HG03378 (cell line): ENCODE measurements at regions not wholly inside any gene's neighbourhood (a gene's known extent, or its start where the extent isn't known, plus 50 kb on each side); places are given as distances from the start of the nearest gene placed in this dataset.

ENCODE experiments used
- ATAC-seq: cut with Tn5 transposase; IDR thresholded peaks from one replicate; pipeline ENCODE4 v1.9.1; 2021; ENCODE audit warnings: mild to moderate bottlenecking, moderate library complexity; ENCODE audit not compliant: unreplicated experiment

- no peak for ATAC-seq
Measured at GRCh38 chr5:58259685-58260152, 200.2 kb downstream of the PLK2 start.

GRCh38 chr5:58258984-58259684 lies 200.8 kb downstream of the PLK2 start:
- ATAC-seq: no peak

GRCh38 chr5:58255970-58256369 lies 203.9 kb downstream of the PLK2 start:
- no peak for ATAC-seq

GRCh38 chr5:58255386-58255785 lies 204.5 kb downstream of the PLK2 start:
- no peak for ATAC-seq

- no peak for ATAC-seq
Measured at GRCh38 chr5:58248221-58248620, 211.7 kb downstream of the PLK2 start.

- ATAC-seq: no peak
Measured at GRCh38 chr5:58246461-58246944, 213.4 kb downstream of the PLK2 start.

- no peak for ATAC-seq
Measured at GRCh38 chr5:58245476-58245840, 214.4 kb downstream of the PLK2 start.

- no peak for ATAC-seq
Measured at GRCh38 chr5:58244819-58245475, 214.9 kb downstream of the PLK2 start.

GRCh38 chr5:58241389-58241788 lies 218.5 kb downstream of the PLK2 start:
- no peak for ATAC-seq

GRCh38 chr5:58240322-58240721 lies 219.6 kb downstream of the PLK2 start:
- ATAC-seq: no peak

- no peak for ATAC-seq
Measured at GRCh38 chr5:58239731-58240130, 220.2 kb downstream of the PLK2 start.

GRCh38 chr5:58239045-58239444 lies 220.8 kb downstream of the PLK2 start:
- ATAC-seq: no peak

GRCh38 chr5:58236498-58236897 lies 223.4 kb downstream of the PLK2 start:
- ATAC-seq: no peak

GRCh38 chr5:58235299-58235698 lies 224.6 kb downstream of the PLK2 start:
- ATAC-seq: no peak

- no peak for ATAC-seq
Measured at GRCh38 chr5:58232130-58232529, 227.8 kb downstream of the PLK2 start.

- ATAC-seq: no peak
Measured at GRCh38 chr5:58231041-58231440, 228.8 kb downstream of the PLK2 start.

GRCh38 chr5:58228896-58229295 lies 231.0 kb downstream of the PLK2 start:
- no peak for ATAC-seq

GRCh38 chr5:58227858-58228257 lies 232.0 kb downstream of the PLK2 start:
- no peak for ATAC-seq

GRCh38 chr5:58224661-58225060 lies 235.2 kb downstream of the PLK2 start:
- ATAC-seq: no peak

GRCh38 chr5:58224221-58224620 lies 235.7 kb downstream of the PLK2 start:
- ATAC-seq: no peak

- no peak for ATAC-seq
Measured at GRCh38 chr5:58215364-58215763, 244.5 kb downstream of the PLK2 start.

GRCh38 chr5:58211441-58211840 lies 248.4 kb downstream of the PLK2 start:
- no peak for ATAC-seq
